C4-2B (cell line): ENCODE measurements at regions not wholly inside any gene's neighbourhood (a gene's known extent, or its start where the extent isn't known, plus 50 kb on each side); places are given as distances from the start of the nearest gene placed in this dataset.

Source experiments
- ZFX ChIP-seq: fragments of 450-650 bp; IDR thresholded peaks from 2 replicates; pipeline ENCODE4 v1.6.1; 2017
- TF ChIP-seq, protein P1 (sequence below): fragments of 450-650 bp; conservative IDR thresholded peaks from 2 replicates; pipeline ENCODE4 v1.5.1; 2017; ENCODE audit warnings: mild to moderate bottlenecking

DNA sequence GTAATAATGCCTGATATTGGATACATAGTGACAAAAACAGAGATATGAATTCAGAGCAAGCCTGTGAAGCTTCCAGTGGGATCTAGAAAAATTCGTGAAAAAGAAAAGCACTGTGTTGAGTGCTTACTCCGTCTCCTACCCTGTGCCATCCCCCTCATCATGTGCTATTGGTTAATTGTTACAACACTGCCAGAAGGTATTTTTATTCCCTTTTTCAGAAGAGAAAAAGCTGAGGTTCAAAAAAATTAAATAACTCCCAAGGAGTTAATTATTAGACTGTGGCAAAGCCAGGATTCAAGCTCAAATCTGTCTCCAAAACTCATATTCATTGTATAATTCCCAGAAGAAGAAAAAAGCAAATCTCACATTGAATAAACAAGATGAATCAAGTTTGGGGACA is 735.5 kb upstream of the ACVR2A start:
- TF ChIP-seq, protein P1, sequence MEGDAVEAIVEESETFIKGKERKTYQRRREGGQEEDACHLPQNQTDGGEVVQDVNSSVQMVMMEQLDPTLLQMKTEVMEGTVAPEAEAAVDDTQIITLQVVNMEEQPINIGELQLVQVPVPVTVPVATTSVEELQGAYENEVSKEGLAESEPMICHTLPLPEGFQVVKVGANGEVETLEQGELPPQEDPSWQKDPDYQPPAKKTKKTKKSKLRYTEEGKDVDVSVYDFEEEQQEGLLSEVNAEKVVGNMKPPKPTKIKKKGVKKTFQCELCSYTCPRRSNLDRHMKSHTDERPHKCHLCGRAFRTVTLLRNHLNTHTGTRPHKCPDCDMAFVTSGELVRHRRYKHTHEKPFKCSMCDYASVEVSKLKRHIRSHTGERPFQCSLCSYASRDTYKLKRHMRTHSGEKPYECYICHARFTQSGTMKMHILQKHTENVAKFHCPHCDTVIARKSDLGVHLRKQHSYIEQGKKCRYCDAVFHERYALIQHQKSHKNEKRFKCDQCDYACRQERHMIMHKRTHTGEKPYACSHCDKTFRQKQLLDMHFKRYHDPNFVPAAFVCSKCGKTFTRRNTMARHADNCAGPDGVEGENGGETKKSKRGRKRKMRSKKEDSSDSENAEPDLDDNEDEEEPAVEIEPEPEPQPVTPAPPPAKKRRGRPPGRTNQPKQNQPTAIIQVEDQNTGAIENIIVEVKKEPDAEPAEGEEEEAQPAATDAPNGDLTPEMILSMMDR: no peak
- no peak for TF ChIP-seq ZFX
